ENCODE measurements at regions not wholly inside any gene's neighbourhood (a gene's known extent, or its start where the extent isn't known, plus 50 kb on each side); places are given as distances from the start of the nearest gene placed in this dataset.
A peak's percentile ranks its signal among the peaks of the same experiment; 100 is the strongest.

GRCh38 chr6:11416936-11417576, 120.5 kb upstream of the TMEM170B start (continued):
- peak; percentile 60 for TF ChIP-seq ZBTB33 (CRISPR knock-in tag; IDR thresholded peaks at IDR 0.05)
- no peak for TF ChIP-seq MAFG (CRISPR knock-in tag; IDR thresholded peaks at IDR 0.05)
- no peak for TF ChIP-seq ZFP41 (CRISPR knock-in tag; IDR thresholded peaks at IDR 0.05; ENCODE audit: borderline replicate concordance)
- TF ChIP-seq ZNF770 (CRISPR knock-in tag; IDR thresholded peaks at IDR 0.05), result no peak
- TF ChIP-seq PAXIP1 (CRISPR knock-in tag; conservative IDR thresholded peaks at IDR 0.05), result no peak
- TF ChIP-seq PLRG1 (conservative IDR thresholded peaks at IDR 0.05), result no peak
- TF ChIP-seq ZNF850 (CRISPR knock-in tag; conservative IDR thresholded peaks at IDR 0.05), result peak; percentile 97; the same call in 1 of the 2 replicates
- no peak for TF ChIP-seq ZNF644 (CRISPR knock-in tag; IDR thresholded peaks at IDR 0.05; ENCODE audit: low read depth)
- TF ChIP-seq ZNF687 (CRISPR knock-in tag; IDR thresholded peaks at IDR 0.05), result peak; percentile 64
- TF ChIP-seq ZNF138 (CRISPR knock-in tag; IDR thresholded peaks at IDR 0.05; ENCODE audit: low read depth), result no peak
- peak; percentile 64; the same call in 1 of the 2 replicates for TF ChIP-seq ZBTB38 (CRISPR knock-in tag; IDR thresholded peaks at IDR 0.05)
- no peak for TF ChIP-seq IRF9 (CRISPR knock-in tag; IDR thresholded peaks at IDR 0.05; ENCODE audit: borderline replicate concordance)
- TF ChIP-seq ATF7-NPFF (CRISPR knock-in tag; IDR thresholded peaks at IDR 0.05; ENCODE audit: low read depth), result 0 out of 2 replicates have a peak, but pooled peaks have one; percentile 29
- TF ChIP-seq MED1 (CRISPR knock-in tag; IDR thresholded peaks at IDR 0.05), result no peak

Measured in HepG2 (cell line).